GM18861 (cell line): ENCODE measurements at regions not wholly inside any gene's neighbourhood (a gene's known extent, or its start where the extent isn't known, plus 50 kb on each side); places are given as distances from the start of the nearest gene placed in this dataset.

Experiments
- ATAC-seq: cut with Tn5 transposase; IDR thresholded peaks from one replicate; pipeline ENCODE4 v1.9.1; 2021; ENCODE audit not compliant: unreplicated experiment

DNA sequence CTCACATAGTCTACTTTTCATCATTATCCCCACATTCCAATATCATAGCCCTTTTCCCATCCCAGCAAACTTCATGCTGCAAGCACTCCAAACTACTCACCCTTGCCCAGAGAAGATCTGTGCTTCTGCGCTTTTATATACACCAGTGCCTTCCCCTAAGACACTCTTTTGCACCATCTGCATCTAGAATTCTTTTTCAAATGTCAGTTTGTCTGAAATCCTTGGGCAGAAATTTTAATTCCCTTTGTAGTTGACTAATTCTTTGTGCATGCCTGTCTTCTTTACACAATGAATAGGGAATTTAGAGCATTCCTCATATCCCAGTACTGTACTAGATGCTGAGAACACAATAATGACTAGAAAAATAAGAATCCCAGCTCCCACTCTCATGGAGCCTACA, 298.9 kb downstream of the KCNN2 start:
- no peak for ATAC-seq

GRCh38 chr5:114658194-114658593, 296.3 kb downstream of the KCNN2 start:
- ATAC-seq, result no peak

DNA sequence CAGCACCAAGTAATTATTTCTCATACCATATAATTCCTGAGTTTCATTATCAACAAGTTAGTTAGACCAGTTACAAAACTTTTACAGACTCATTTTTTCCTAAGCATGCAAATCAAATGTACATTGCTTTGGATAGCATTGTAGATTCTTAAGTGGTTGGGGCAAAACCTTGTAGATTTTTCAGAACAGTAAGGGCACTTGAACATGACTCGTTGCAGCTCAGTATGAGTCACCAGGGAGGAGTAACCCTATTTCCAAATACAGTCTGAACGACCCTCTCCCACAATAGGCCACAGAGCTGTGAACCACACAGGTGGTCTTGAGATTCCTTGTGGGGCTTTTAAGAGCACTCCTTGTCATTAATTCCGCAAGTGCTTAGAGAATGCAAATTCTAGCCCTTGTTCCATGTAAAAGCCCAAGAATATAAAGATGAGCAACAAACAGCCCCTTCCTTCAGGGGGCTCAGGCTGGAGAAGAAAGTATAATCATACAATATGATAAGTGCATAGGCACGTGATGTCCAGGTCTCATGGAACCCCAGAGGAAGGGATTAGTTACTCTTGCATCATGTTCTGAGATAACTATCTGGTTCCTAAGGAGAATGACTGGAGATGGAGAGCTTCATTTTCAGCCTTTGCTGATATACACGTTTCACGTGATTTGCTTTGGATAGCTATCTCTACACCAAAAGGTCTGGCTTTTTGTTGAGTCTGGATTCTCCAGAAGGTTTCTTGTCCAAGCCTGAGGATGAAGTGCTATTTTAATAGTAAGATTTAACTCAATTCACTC, 295.7 kb downstream of the KCNN2 start:
- ATAC-seq, result no peak

DNA sequence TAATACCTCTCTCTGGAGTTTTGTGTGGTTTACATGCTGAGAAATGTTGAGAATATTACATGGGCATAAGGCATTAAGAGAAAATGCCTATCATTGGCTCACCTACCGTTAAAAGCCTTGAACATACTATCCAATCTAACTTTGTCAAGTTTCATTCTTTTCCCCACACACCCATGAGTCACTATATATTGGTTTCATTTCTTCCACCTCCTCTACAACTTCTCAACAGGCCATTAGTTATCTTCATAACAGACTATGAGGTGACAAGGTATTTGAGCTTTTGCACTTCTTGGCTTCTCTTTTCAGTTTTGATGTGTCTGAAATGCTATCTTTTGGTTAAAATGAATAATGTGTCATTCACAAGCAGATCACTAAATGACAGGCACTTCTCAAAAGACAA, 288.0 kb downstream of the KCNN2 start:
- no peak for ATAC-seq

DNA sequence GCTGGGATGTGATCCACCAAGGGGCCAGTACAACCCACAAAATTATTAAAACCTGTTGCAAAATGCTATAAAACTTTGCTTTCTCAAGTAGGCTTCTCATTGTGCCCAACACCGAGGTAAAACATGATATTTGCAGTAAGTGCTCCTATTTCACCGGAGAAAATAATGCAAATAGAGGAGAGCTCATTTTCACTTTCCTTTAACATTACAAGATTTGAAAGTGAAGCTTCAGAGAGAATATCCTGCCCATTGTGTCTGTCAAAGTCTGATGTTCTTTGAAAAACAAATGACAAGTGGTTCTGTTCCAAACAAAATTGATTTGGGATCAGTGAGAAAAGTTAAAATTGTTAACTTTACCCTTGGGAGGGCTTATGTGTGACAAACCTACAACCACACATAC, 287.1 kb downstream of the KCNN2 start:
- ATAC-seq, result no peak

- ATAC-seq, result no peak
Measured at GRCh38 chr5:114644576-114644975, 282.7 kb downstream of the KCNN2 start.

- no peak for ATAC-seq
Measured at GRCh38 chr5:114636271-114636670, 274.4 kb downstream of the KCNN2 start.

DNA sequence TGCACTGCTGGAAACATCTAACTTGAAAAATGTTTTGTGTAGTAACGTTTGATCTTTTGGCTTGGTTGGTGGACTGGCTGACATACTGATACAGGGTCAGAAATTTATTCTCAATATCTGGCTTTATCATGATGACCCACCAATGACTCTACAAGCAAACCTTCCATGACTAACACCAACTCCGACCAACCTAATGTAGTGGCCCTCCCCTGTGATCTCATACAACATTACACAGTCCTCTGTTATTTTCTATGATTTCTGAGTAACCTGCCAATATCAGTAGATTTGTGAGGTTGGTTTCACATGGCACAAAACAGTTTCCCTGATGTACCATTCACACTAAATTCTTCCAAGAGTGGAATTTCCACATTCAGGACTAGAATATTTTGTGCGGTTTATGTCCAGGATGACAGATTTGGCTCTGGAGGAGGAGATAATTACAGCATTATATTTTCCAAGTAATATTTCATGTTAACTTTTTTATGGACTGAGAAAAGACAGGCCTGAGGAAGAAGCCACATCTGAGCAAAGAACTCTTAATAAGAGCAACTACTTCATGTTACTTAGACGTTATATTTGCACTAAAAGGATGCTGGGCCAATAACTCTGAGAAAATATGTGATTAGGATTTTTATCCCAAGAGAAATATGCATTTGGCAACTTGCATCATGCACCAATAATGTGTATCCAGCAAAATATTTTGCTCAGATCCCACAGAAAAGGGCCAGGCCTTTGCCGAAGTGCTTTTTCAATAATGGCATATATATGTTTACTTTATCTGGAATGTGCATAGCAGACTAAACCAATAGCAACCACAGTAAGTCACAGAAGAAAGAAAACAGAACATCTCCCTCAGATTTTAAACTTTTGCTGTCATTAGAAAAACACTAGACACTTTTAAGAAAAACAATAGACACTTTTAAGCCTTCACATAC, 273.4 kb downstream of the KCNN2 start:
- ATAC-seq, result no peak

DNA sequence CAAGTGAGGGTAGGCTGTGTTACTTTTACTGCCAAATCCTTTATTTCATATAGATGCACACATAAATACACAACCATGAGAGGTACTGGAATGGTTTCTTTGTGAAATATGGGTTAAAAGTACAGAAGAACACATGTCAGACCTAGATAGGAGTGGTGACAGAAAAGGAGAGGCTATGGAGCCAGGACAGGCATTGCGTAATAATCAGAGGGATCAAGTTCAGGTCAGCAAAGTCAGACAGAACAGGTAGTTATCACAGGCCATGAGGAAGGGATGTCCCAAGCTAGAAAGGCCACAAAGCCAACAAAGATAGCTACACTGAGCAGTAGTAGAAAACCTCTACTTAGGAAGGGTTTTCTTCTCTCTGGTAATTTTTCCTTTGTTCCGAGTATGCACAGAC, 272.6 kb downstream of the KCNN2 start:
- ATAC-seq, result no peak

GRCh38 chr5:114612406-114612805, 250.5 kb downstream of the KCNN2 start:
- ATAC-seq, result no peak

- ATAC-seq, result no peak
Measured at GRCh38 chr5:114581136-114581535, 219.3 kb downstream of the KCNN2 start.

GRCh38 chr5:114565871-114566270, 204.0 kb downstream of the KCNN2 start:
- no peak for ATAC-seq

DNA sequence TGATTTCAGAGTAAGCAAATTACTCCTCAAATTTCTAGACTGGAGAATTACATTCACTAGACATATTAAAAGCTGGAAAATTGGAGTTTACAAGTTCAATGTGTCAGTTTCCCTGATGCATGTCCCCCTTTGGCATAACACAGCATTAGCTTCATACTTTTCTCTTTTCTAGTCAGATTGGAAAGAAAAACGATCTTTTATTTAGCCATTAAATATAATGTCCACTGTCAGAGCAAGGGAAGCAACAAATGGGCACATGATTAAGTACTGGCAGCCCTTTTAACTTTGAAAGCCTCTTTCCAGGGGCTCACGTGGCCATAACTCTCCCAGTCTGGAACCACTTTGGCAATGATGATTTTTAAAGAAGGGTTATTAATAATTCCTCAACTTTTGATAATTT, 203.3 kb downstream of the KCNN2 start:
- ATAC-seq, result no peak

GRCh38 chr5:114561415-114561814, 199.5 kb downstream of the KCNN2 start:
- no peak for ATAC-seq
